ENCODE measurements at regions not wholly inside any gene's neighbourhood (a gene's known extent, or its start where the extent isn't known, plus 50 kb on each side); places are given as distances from the start of the nearest gene placed in this dataset.

DNA sequence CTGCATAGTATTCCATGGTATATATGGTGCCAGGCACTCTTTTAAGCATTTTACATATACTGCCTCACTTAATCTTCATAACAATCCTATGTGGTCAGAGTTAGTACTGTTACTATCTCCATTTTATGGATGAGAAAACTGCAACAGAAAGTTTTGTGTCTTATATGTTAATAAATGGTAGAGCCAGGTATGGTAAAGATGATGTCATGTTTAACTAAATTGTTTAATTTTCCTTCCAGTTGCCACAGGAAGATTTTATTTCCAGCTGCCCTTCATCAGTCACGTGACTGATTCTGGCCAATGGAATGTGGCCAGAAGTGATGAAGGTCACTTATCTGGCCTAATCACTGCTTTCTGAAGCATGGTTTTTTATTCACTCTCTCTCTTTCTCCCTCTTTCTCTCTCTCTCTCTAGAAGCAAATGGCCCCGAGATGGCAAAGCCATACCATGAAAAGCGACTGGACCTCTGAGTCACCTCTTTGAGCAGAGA, 75.7 kb upstream of the BTBD3 start (continued):
- TF ChIP-seq, protein P1, sequence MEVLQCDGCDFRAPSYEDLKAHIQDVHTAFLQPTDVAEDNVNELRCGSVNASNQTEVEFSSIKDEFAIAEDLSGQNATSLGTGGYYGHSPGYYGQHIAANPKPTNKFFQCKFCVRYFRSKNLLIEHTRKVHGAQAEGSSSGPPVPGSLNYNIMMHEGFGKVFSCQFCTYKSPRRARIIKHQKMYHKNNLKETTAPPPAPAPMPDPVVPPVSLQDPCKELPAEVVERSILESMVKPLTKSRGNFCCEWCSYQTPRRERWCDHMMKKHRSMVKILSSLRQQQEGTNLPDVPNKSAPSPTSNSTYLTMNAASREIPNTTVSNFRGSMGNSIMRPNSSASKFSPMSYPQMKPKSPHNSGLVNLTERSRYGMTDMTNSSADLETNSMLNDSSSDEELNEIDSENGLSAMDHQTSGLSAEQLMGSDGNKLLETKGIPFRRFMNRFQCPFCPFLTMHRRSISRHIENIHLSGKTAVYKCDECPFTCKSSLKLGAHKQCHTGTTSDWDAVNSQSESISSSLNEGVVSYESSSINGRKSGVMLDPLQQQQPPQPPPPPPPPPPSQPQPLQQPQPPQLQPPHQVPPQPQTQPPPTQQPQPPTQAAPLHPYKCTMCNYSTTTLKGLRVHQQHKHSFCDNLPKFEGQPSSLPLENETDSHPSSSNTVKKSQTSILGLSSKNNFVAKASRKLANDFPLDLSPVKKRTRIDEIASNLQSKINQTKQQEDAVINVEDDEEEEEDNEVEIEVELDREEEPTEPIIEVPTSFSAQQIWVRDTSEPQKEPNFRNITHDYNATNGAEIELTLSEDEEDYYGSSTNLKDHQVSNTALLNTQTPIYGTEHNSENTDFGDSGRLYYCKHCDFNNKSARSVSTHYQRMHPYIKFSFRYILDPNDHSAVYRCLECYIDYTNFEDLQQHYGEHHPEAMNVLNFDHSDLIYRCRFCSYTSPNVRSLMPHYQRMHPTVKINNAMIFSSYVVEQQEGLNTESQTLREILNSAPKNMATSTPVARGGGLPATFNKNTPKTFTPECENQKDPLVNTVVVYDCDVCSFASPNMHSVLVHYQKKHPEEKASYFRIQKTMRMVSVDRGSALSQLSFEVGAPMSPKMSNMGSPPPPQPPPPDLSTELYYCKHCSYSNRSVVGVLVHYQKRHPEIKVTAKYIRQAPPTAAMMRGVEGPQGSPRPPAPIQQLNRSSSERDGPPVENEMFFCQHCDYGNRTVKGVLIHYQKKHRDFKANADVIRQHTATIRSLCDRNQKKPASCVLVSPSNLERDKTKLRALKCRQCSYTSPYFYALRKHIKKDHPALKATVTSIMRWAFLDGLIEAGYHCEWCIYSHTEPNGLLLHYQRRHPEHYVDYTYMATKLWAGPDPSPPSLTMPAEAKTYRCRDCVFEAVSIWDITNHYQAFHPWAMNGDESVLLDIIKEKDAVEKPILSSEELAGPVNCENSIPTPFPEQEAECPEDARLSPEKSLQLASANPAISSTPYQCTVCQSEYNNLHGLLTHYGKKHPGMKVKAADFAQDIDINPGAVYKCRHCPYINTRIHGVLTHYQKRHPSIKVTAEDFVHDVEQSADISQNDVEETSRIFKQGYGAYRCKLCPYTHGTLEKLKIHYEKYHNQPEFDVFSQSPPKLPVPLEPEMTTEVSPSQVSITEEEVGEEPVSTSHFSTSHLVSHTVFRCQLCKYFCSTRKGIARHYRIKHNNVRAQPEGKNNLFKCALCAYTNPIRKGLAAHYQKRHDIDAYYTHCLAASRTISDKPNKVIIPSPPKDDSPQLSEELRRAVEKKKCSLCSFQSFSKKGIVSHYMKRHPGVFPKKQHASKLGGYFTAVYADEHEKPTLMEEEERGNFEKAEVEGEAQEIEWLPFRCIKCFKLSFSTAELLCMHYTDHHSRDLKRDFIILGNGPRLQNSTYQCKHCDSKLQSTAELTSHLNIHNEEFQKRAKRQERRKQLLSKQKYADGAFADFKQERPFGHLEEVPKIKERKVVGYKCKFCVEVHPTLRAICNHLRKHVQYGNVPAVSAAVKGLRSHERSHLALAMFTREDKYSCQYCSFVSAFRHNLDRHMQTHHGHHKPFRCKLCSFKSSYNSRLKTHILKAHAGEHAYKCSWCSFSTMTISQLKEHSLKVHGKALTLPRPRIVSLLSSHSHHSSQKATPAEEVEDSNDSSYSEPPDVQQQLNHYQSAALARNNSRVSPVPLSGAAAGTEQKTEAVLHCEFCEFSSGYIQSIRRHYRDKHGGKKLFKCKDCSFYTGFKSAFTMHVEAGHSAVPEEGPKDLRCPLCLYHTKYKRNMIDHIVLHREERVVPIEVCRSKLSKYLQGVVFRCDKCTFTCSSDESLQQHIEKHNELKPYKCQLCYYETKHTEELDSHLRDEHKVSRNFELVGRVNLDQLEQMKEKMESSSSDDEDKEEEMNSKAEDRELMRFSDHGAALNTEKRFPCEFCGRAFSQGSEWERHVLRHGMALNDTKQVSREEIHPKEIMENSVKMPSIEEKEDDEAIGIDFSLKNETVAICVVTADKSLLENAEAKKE (CRISPR knock-in tag; IDR thresholded peaks at IDR 0.05): no peak
- no peak for TF ChIP-seq POLR2AphosphoS5 (IDR thresholded peaks at IDR 0.05; ENCODE audit: low read depth)
- no peak for TF ChIP-seq JUNB (IDR thresholded peaks at IDR 0.05; ENCODE audit: unreplicated experiment)

DNA sequence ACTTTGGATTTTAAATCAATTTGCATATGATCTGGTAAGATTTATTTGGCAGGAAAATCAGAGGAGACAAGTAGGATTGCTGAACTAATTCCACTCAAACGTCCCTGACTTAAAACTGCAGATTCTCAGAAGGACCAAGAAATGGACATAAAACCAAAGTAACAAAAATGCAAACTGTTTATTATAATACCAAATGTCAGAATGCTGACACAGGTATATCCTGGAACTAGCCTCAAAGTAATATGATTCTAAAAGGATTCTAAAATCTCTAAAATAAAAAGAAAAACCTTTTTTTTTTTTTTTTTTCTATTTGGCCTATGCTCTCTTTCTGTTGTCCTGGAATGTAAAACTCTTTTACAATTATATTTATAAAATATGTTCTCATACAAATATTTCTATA, 74.4 kb upstream of the BTBD3 start:
- Histone ChIP-seq H3F3A (replicated peaks; ENCODE audit: low read depth) (no peaks in the 10 kb centered on the region), H3K36me3 (ENCODE audit: insufficient read depth) (no peaks in the 10 kb centered on the region), H4K20me1 (replicated peaks; ENCODE audit: insufficient read depth) (no peaks in the 10 kb centered on the region), H3K9me2 (ENCODE audit: insufficient read depth) (peaks cover 15% of the 10 kb centered on the region), H3K4me1 (ENCODE audit: insufficient read depth) (no peaks in the 10 kb centered on the region), H3K27ac (ENCODE audit: low read depth) (no peak overlapping the region), H3K27me3 (ENCODE audit: insufficient read depth) (no peaks in the 10 kb centered on the region), H3K79me2 (replicated peaks; ENCODE audit: insufficient read depth) (no peaks in the 10 kb centered on the region), H2AFZ (no peak overlapping the region), H3K4me3 (no peak overlapping the region), H3K4me2 (no peak overlapping the region)
- H3K4me3 Mint-ChIP-seq: no peak overlapping the region
- H3K9me3 Mint-ChIP-seq: no peaks in the 10 kb centered on the region
- ATAC-seq (no peak), DNase-seq (ENCODE audit: low spot score) (no peak)
- H3K36me3 Mint-ChIP-seq (ENCODE audit: low read depth): no peaks in the 10 kb centered on the region
- H3K4me1 Mint-ChIP-seq: no peaks in the 10 kb centered on the region
- no peak overlapping the region for H3K27ac Mint-ChIP-seq
- H3K27me3 Mint-ChIP-seq (ENCODE audit: insufficient read depth, low read depth, poor library complexity): no peaks in the 10 kb centered on the region
- TF ChIP-seq, protein P2, sequence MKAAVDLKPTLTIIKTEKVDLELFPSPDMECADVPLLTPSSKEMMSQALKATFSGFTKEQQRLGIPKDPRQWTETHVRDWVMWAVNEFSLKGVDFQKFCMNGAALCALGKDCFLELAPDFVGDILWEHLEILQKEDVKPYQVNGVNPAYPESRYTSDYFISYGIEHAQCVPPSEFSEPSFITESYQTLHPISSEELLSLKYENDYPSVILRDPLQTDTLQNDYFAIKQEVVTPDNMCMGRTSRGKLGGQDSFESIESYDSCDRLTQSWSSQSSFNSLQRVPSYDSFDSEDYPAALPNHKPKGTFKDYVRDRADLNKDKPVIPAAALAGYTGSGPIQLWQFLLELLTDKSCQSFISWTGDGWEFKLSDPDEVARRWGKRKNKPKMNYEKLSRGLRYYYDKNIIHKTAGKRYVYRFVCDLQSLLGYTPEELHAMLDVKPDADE (IDR thresholded peaks at IDR 0.05): no peak
- no peak for TF ChIP-seq POLR2AphosphoS5 (IDR thresholded peaks at IDR 0.05; ENCODE audit: low read depth)
- no peak for TF ChIP-seq JUNB (IDR thresholded peaks at IDR 0.05; ENCODE audit: unreplicated experiment)
- TF ChIP-seq NANOG (IDR thresholded peaks at IDR 0.05; ENCODE audit: borderline replicate concordance): no peak
- TF ChIP-seq, protein P3, sequence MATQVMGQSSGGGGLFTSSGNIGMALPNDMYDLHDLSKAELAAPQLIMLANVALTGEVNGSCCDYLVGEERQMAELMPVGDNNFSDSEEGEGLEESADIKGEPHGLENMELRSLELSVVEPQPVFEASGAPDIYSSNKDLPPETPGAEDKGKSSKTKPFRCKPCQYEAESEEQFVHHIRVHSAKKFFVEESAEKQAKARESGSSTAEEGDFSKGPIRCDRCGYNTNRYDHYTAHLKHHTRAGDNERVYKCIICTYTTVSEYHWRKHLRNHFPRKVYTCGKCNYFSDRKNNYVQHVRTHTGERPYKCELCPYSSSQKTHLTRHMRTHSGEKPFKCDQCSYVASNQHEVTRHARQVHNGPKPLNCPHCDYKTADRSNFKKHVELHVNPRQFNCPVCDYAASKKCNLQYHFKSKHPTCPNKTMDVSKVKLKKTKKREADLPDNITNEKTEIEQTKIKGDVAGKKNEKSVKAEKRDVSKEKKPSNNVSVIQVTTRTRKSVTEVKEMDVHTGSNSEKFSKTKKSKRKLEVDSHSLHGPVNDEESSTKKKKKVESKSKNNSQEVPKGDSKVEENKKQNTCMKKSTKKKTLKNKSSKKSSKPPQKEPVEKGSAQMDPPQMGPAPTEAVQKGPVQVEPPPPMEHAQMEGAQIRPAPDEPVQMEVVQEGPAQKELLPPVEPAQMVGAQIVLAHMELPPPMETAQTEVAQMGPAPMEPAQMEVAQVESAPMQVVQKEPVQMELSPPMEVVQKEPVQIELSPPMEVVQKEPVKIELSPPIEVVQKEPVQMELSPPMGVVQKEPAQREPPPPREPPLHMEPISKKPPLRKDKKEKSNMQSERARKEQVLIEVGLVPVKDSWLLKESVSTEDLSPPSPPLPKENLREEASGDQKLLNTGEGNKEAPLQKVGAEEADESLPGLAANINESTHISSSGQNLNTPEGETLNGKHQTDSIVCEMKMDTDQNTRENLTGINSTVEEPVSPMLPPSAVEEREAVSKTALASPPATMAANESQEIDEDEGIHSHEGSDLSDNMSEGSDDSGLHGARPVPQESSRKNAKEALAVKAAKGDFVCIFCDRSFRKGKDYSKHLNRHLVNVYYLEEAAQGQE (IDR thresholded peaks at IDR 0.05; ENCODE audit: unreplicated experiment): no peak
- TF ChIP-seq EZH2phosphoT487 (IDR thresholded peaks at IDR 0.05; ENCODE audit: unreplicated experiment): no peak
- no peak for TF ChIP-seq EZH2 (IDR thresholded peaks at IDR 0.05; ENCODE audit: low read depth, unreplicated experiment)
- TF ChIP-seq ZNF331 (CRISPR knock-in tag; IDR thresholded peaks at IDR 0.05; ENCODE audit: low read depth): no peak
- no peak for TF ChIP-seq CREB1 (CRISPR knock-in tag; IDR thresholded peaks at IDR 0.05; ENCODE audit: low read depth)
- no peak for TF ChIP-seq ZNF114 (CRISPR knock-in tag; IDR thresholded peaks at IDR 0.05)

Measured in GM23338 (cell line).